NCI-H2171 treated with DMSO at 0.1 percent for 48 hours (cell line): ENCODE measurements at regions not wholly inside any gene's neighbourhood (a gene's known extent, or its start where the extent isn't known, plus 50 kb on each side); places are given as distances from the start of the nearest gene placed in this dataset.

Source experiments
- DNase-seq: peaks from one replicate; lab custom pipeline; 2025; lab: John Stamatoyannopoulos, UW

DNA sequence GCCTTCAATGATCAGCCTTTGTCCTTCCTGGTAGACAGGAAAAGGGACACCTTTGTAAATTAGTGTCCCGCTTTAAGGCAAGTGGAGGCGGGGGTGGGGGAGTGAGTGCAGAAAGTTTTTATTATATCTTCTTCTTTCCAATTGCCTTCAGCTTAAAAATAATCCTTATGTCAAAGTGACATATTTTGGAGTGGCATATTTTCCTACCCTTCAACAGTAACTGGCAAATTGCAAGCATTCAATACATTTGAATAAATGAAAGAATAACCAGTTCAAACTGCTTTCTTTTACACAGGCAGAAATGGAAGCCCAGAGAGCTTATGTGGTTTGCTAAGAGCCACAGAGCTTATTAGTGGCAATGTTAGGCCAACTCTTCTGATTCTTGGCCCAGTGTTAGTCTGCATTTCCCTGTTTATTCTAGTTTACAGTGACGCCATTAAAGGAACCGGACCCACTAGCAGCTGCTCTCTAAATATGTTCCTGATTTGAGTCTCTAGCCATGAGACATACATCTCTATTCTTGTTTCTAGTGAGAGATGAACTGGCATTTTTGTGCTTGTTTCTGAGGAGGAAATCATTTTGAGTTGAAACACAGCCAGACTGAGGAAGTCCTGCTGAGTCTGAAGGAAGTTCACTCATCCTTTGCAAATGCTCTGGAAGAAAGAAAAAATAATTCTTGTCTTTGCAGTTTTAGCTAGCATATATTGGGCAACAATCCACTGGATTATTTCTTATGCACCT lies 468.7 kb downstream of the NOVA1 start:
- no peak for DNase-seq

DNA sequence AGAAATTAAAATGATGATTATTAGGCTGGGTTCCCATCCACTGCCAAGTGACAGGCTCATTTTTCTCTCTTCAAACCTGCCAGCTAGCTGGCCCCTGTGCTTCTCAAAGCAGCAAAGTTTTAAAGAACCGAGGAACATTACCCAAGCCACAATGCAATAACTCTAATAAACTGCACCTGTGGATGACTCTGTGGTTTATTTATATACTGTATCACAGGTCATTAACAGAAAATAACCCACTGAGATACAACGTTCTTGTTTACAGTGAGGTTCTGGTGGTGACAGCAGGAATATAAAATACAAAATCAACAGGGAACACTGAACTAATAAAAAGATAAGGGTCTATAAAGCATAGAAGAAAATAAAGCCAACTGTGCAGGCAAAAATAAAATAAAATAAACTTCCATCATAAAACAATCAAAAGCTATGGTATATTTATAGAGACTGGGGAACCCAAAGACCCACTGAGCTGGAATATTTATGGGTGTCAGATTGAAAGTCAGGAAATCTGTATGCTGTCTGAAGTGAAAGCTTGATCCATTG lies 472.9 kb downstream of the NOVA1 start:
- DNase-seq = no peak

DNA sequence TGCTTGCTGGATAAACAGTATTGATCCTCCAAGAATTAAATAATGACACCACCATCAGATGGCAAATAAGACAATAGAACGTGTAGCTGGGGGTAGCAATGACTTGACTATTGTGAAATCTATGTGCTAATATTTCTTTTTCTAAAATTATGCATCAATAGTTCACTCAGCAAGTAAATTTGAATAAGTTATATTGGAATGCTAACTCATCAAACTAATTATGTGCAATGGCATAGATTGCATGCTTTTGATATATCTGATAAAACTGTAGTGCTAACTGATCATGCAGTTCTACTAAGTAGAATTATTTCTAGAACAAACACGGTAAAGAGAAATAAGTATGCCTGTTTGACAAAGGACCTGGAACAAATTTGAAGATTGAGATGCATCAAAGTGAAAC lies 474.4 kb downstream of the NOVA1 start:
- DNase-seq = no peak

DNA sequence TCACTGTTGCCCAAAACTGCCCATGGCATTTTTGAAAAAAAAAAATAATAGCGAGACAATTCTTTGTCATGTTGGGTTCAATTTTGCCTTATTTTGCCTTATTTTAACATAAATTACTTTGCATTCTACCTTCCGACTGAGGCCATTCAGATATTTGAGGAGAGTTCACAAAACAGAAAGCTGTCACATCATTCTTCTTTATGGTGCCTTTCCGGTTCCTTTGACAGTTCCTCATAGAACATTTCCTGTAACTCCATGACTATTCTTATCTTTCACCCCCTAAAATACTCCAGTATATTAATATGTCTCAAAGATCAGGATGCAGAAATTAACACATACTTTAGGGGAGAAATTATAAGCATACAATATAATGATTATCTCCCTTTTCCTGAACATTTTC lies 476.7 kb downstream of the NOVA1 start:
- DNase-seq = no peak

DNA sequence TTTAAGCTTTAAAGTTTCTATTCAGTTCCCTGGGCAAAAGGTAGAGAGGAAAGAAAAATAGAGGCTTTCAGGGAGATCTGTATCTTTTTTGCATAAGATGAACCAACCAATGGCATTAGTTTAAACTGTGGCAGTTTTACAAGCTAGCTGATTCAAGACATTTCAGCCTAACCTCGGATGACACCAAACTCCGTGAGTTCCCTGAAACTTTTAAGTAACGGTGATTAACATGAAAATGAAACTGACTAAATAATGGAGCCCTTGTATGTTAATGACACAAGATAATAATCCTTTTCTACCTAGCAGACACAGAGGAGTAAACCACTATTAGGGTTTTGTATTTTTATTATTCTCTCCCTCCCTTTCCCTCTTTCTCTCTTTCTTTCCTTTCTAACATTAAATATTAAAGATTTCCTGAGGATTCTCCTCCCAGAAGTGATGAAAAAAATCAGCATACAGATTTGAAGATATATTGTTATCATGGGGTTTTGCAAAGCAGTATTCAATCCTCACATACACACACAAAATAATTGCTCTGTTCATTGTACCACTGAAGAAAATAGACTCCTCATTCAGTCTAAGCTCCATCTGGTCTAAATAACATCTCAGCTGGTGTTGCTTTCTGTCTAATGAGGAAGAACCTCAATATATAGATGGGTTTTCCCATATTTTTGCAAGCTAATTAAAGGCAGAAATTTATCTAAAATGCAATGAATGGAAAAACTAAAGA lies 483.8 kb downstream of the NOVA1 start:
- DNase-seq = no peak

DNA sequence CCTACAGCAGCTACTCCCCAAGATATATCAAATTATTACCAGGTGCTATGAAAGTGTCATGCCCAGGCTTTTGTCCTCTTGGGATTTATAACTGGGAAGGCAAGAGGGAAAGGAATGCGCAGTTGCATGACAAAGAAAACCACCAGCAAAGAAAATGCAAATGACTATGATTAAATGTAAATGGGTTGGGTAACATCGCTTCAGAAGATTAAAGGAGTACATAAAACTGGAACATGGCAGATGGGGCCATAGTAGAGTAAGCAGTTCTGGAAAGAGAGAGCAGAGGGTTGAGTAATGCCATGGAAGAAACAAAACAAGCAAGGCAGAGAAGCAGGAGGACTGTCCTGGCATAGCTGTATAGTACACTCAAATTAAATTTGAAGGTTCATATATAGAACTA lies 493.1 kb downstream of the NOVA1 start:
- no peak for DNase-seq

DNA sequence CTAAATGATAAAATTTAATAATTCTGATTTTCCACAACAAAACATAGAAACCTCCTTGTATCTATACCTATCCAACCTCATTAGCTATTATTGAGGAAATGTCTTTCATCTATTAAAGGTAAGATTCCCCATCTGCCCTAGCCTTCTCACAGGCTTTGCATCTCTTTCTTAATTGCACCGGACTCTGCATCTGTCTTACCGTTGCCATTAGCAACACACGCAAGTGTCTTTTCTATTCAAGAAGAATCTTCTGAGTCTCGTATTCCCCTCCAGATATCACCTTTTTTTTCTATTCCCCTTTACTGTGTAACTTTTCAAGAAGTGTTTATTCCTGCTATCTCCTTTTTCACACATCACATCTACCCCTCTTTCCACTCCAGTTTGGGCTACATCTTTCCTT lies 500.0 kb downstream of the NOVA1 start:
- DNase-seq = no peak

DNA sequence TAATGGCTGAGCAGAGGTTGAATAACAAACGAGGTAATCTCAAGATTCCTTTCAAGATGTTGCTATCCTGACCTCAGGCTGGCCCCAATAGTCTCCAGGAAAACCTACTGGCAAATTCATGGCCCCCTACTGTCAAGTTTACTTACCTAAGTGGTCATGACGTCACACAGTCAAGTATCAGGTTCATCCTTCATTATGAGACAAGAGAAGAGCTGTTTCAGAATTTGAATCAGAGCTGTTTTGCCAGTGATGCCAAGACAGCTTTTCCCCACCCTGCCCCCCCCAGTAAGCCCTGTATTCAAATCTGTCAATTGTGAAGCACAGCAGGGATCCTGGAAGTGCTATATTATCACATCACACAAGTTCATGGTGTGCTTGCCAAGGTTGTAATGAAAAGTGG lies 509.6 kb downstream of the NOVA1 start:
- DNase-seq = no peak

DNA sequence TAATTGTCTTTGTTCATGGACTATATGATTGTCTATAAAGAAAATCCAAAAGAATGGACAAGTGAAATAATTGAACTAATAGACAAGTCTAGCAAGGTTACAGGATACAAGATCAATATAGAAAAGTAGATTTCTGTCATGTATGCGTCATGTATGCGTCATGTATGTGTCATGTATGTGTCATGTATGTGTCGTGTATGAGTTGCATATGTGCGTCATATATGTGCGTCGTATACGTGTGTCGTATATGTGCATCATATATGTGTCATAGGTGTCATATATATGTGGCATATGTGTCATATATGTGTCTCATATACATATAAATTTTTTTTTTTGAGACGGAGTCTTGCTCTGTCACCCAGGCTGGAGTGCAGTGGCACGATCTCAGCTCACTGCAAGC lies 516.8 kb downstream of the NOVA1 start:
- no peak for DNase-seq

DNA sequence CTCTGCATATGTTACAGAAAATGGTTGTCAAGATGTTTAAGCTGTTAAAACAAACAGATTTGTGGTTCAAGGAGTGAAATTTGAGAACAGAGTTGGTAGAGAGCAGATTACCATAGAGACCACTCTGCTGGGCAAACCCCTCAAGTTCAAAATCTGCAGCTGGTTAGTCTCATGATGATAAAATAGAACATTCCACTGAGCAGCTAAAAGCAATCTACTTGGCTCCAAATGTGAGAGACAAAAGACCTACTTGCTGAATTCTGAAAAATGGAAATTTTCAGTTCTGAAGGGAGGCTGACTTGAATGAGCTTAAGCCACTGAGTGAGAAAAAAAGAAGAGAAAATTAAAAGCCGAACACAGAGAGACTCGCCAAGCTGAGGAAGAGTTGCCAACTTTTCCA lies 519.3 kb downstream of the NOVA1 start:
- DNase-seq = no peak

DNA sequence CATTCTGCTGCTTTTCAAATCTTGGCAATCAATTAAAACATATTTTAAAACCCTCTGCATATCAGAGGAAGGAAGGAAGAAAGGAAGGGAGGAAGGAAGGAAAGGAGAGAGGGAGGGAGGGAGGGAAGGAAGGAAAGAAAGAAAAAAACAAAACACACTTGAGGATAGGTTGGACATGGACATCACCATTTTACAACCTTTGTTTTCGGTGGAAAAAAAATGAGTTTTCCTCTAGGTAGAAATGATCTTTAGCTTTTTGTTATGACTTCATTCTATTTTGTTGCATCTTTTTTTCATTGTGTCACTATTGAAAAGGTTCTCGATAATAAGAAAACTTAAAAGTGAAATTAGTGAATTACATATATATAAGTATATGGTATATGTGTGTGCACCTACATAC lies 522.9 kb downstream of the NOVA1 start:
- DNase-seq = no peak

DNA sequence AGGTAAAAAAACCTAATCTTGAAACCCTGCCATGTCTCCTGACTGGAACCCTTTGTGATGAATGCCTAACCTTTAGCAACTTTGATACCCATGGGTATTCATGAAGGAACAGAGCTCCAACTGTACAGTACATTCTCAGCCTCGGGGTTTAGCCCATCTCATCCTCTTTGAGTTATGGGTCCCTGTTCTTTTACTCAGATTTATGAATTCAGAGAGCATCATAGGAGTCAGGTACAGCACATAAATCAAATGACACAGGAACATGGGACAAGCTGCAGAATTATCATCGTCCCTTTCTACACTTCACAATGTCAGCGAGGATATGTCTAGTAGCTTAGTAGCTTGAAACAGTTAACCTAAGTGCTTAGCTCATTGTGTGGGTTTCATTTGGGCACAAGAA lies 527.4 kb downstream of the NOVA1 start:
- DNase-seq = no peak

DNA sequence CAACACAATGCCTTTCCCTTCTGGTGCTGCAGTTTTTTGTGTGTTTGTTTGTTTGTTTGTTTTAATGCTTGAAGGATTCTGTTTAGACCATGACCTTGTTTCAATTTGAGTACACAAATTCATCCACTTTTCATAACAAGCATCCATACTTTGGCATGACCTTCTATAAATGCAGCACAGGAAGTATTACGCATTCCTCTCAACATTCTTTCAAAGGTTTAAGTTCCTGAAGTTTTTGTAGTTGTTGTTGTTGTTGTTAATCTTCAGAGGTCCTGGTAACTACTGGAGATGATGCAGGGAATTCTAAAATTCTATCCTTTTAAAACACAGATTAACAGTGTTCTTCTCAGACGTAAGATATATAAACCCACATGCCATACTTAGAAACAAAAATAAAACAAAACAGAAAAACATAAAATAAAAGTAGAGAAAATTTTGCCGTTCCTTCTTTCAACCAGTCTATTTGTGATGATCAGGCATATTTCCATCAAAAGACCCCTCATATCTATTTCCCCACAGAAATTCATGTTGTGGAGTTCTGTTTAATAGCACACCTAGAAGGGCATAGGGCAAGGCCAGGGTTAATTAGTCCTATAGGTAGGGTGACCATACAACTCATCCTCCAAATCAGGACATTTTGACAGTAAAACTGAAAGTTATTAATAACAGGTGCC lies 529.9 kb downstream of the NOVA1 start:
- no peak for DNase-seq

DNA sequence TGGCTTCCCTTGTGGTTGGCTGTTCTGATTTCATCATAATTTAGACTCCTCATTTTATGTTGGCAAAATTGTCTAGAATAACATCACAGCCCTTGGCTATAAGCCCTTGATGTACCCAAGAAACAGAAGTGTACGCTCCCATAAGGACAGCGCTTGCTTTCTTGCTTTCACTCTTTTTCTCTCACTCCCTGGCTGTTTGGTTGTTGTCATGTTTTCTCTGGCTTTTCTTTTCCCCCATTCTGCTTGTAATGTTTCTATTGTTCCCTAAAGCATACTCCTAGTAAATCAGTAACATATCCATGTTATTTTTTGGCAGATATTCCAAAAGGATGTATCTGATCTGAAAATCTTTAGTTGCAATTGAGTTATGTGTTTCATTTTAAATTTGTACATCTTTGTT lies 530.5 kb downstream of the NOVA1 start:
- no peak for DNase-seq

DNA sequence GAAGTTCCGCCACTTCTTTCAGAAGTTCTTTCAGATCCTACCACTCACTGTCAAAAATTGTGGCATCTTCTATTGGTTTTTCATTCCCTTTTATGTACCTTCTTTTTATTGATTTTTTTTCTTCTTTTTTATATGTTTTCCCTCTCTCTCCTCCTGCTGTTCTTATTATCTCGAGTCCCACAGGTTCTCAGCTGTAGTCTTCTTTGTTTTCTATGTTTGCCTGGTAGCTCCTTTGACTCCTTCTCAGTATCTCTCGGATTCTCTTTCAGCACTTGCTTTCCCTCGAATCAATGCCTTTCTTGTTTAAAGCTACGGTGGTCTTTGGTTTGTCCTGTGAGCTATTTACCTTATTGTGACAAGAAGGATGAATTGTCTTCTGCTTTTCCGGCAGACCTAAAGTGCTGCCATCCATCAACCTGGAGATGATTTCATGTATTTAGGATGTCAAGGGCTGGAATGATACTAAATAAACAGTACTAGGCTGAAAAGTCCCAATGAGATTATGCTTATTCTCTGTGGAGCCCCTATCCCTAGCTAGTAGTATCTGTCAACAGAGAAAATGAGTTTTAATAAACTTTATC lies 541.7 kb downstream of the NOVA1 start:
- no peak for DNase-seq

DNA sequence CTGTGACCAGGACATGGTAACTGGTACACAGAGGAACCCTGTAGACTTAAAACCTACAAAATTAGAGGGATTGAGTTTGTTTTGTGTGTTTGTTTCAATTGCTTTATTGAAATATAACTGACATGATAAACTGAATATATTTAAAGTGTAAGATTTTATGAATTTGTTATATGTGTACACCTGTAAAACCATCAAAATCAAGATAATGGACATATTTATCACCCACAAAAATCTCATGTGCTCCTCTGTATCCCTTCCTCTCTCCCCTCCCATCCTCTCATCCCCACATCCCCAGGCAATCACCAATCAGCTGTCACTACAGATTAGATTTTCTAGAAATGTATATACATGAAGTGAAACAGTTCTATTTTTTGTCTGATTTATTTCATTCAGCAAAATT lies 565.5 kb downstream of the NOVA1 start:
- no peak for DNase-seq

DNA sequence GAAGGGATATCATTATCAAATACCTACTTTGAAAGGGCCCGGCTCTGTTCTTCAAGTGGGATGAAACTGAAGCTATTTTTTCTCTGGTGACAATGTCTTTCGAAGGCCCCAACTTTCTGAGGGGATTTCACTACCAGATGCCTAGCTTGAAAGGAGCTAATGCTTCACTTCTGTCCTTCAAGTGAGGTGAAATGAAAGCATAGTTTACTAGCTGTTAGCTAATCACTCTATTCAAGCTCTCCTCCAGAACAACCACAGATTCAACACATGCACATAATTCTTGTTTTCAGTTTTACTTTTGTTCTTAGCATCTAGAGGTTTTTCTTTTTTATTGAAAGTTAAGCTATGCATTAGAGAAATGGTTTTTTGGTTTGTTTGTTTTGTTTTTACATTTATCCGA lies 571.4 kb downstream of the NOVA1 start:
- no peak for DNase-seq

DNA sequence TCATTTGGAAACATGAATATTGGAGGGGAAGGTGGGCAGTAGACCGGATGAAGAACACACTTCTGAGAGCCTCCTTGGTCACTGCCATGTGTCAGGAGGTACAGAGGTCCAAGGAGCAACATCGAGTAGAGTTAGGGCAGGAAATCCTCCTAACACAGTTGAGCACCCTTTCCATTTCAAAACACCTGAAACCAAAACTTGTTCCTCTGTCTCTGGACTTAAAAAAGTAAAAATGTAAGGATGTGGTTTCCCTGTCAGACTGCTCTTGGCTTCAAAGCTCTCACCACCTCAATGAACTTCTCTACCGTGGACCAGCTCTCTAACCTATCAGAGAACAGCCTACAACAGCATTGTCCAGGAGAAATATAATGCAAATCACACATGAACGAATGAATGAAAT lies 573.9 kb downstream of the NOVA1 start:
- no peak for DNase-seq

DNA sequence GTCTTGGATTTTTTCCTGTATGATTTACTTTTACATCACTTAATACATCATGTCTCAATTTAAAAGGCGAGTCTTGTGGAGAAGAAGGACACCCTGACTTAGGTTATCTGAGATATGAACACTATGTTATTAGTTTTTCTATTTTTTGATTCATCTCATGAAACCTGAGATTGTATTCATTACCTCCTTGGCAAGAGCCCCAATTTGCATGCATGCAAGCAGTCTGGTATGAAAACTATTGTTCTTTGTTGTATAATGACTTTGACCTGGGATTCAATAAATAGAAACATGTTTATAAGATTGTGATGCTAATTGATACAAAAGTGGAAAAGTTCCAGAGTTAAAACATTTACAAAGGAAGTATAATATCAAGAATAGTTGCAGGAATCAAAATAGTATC lies 576.1 kb downstream of the NOVA1 start:
- no peak for DNase-seq

DNA sequence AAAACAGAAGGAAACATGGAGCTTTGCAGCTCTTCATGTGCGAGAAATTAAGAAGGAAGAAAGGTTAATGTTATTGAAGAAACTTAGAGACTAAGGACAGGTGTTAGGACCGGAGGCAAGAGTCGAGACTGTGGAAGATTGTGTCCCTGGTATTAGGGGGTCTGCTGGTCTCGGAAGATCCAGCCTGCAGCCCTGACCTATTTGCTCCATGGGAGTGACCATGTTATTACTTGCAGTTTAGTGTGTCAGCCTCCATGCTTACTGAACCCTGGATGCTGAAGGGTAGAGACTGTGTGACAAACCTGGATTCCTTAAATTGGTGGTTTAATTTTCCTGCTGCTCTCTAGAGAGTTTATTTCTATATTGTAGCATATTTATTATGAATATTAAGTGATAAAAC lies 580.6 kb downstream of the NOVA1 start:
- no peak for DNase-seq

DNA sequence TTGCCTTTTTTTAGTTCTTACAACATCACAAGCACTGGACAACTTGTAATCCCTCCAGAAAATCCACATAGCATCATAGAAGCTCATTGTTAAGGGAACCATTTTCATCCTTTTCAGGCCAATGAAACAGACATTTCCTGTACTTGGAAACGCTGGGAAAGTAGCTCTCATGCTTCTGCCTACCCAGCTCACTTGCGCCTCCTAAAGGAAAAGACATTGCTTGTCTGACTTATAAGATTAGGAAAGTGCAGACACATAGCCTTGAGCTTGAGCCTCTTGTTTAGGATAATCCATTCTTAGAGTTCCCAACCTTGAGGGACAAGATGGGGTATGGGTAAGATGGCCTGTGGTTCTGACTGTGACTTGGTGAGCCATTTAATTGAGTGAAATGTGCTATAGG lies 589.5 kb downstream of the NOVA1 start:
- no peak for DNase-seq

DNA sequence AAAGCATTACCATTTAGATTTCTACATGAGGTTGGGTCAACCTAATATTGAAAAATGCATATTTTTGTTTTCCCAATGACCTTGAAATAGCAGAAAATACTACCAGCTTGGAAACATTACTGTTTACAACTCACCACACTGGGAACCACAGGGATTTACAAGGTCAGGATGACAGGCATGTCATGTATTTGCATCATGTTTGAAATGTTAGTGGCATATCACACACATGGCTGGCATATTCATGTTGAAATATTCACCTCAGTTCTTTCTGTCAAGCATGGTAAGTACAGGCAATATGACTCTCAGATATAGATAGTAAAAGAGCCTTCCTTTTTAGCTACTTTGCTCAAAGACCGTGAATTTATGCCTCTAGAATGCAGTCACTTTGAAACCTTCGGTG lies 593.5 kb downstream of the NOVA1 start:
- DNase-seq = no peak

DNA sequence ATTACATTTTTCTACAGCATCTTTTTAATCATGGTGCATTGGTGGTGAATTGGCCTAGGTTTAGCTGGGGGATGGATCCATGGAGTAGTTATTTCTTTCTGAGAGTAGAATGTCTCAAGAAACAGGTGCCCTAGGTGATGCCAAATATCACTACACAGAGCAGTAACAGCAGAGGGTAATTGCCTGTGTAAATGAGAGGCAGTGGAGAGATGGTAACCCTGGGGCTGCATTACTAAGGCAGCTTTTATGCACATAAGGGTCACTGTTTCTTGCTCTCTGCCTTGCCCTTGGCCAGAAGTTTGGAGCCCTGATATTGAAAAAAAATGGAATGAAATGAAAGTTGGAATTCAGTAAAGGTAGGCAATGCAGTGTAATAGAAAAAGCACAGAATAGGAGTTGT lies 604.0 kb downstream of the NOVA1 start:
- DNase-seq = no peak
